K562 (cell line): ENCODE measurements at regions not wholly inside any gene's neighbourhood (a gene's known extent, or its start where the extent isn't known, plus 50 kb on each side); places are given as distances from the start of the nearest gene placed in this dataset.

Source experiments
- CTCF ChIP-seq, 3 experiments: IDR thresholded peaks in 2 of 3; conservative IDR thresholded peaks in 1 of 3; 2 replicates each; pipeline ENCODE4 v1.5.1; 2011 to 2012; ENCODE audit warnings: low read length in 3 of 3, mild to moderate bottlenecking in 3 of 3, control low read depth in 2 of 3, improper control_type of control experiment in 1 of 3, inconsistent platforms in 1 of 3, low read depth in 1 of 3, mixed read lengths in 1 of 3, moderate library complexity in 1 of 3; ENCODE audit not compliant: insufficient read depth in 2 of 3
- DMBX1 ChIP-seq: fragments of 250-450 bp; sonication (Bioruptor Pico); IDR thresholded peaks from 2 replicates; pipeline ENCODE4 v1.8.0; 2022; ENCODE audit warnings: inconsistent platforms, mild to moderate bottlenecking, moderate library complexity, borderline replicate concordance
- DNMT1 ChIP-seq: fragments of 450-650 bp; IDR thresholded peaks from 2 replicates; pipeline ENCODE4 v1.6.1; 2016; ENCODE audit warnings: antibody characterized with exemption, mild to moderate bottlenecking
- MCM2 ChIP-seq: fragments of 450-650 bp; IDR thresholded peaks from 2 replicates; pipeline ENCODE4 v1.6.1; 2017; ENCODE audit warnings: low read depth, mild to moderate bottlenecking
- NBN ChIP-seq: fragments of 450-650 bp; IDR thresholded peaks from 2 replicates; pipeline ENCODE4 v1.6.1; 2016; ENCODE audit warnings: low read depth, mild to moderate bottlenecking
- PCBP2 ChIP-seq: fragments of 200-400 bp; formaldehyde crosslinking; IDR thresholded peaks from 2 replicates; pipeline ENCODE4 v1.6.1; 2018; ENCODE audit warnings: low read length, low read depth, mild to moderate bottlenecking, moderate library complexity; ENCODE audit not compliant: poor library complexity, severe bottlenecking
- POLR2A ChIP-seq: fragments of 450-650 bp; conservative IDR thresholded peaks from 2 replicates; pipeline ENCODE4 v1.6.1; 2016
- SMARCC2 ChIP-seq: fragments of 450-650 bp; IDR thresholded peaks from 2 replicates; pipeline ENCODE4 v1.6.1; 2017; ENCODE audit warnings: antibody characterized with exemption, moderate library complexity, mild to moderate bottlenecking, low read depth
- ZBTB11 ChIP-seq, 3 experiments: fragments of 200-800 bp in 1 of 3; fragments of 250-450 bp in 1 of 3; fragments of 450-650 bp in 1 of 3; sonication (Bioruptor Pico) in 1 of 3; sonication (Bioruptor generic) in 1 of 3; formaldehyde crosslinking in 1 of 3; IDR thresholded peaks; 2 replicates each; pipeline versions ENCODE4 v1.6.1 to v1.8.0; 2016 to 2022; ENCODE audit warnings: mild to moderate bottlenecking in 2 of 3, missing genetic modification characterization in 2 of 3, missing compliant biosample characterization in 1 of 3, moderate library complexity in 1 of 3
- ZNF121 ChIP-seq: sonication (generic); formaldehyde crosslinking; conservative IDR thresholded peaks from 2 replicates; pipeline ENCODE4 v1.8.0; 2022; ENCODE audit warnings: missing genetic modification reagents
- ZNF184 ChIP-seq: sonication (generic); formaldehyde crosslinking; IDR thresholded peaks from 2 replicates; pipeline ENCODE4 v1.5.0; 2020; ENCODE audit warnings: missing genetic modification reagents
- ZNF740 ChIP-seq, 3 experiments: fragments of 200-800 bp in 1 of 3; sonication (Bioruptor generic) in 1 of 3; sonication (generic) in 1 of 3; formaldehyde crosslinking in 1 of 3; IDR thresholded peaks; 2 replicates each; pipeline versions ENCODE4 v1.6.1 to v1.8.0; 2016 to 2022; ENCODE audit warnings: mild to moderate bottlenecking in 2 of 3, missing compliant biosample characterization in 2 of 3, missing genetic modification characterization in 2 of 3, missing genetic modification reagents in 1 of 3

GRCh38 chr9:118644066-118644465, 725.2 kb downstream of the BRINP1 start:
- TF ChIP-seq MCM2 (no peak), DNMT1 (no peak), DMBX1 (CRISPR knock-in tag) (no peak), POLR2A (no peak), ZNF740 (CRISPR knock-in tag; IDR thresholded peaks at IDR 0.05) (no peak), ZNF740 (tag; IDR thresholded peaks at IDR 0.05) (no peak), CTCF (IDR thresholded peaks at IDR 0.05 in 2 of 3, conservative IDR thresholded peaks at IDR 0.05 in 1 of 3; ENCODE audit: insufficient read depth in 2 of 3, low read depth in 1 of 3, low read length in 3 of 3) (no peak), NBN (no peak), SMARCC2 (no peak), ZNF184 (CRISPR knock-in tag) (no peak), ZBTB11 (CRISPR knock-in tag; IDR thresholded peaks at IDR 0.05) (no peak), PCBP2 (no peak), ZNF121 (CRISPR knock-in tag) (no peak)
